IPS-NIHi7 (cell line): ENCODE measurements at regions not wholly inside any gene's neighbourhood (a gene's known extent, or its start where the extent isn't known, plus 50 kb on each side); places are given as distances from the start of the nearest gene placed in this dataset.

Experiments
- DNase-seq: peaks from one replicate; pipeline ENCODE4 v3.0.0; 2012; ENCODE audit warnings: mixed read lengths; ENCODE audit errors: extremely low spot score

- DNase-seq: peak; percentile 79
These were observed 1176.7 kb upstream of the SEL1L start for GRCh38 chr14:82710267-82710841.

GRCh38 chr14:82719617-82720016, 1186.0 kb upstream of the SEL1L start:
- DNase-seq: no peak

GRCh38 chr14:82720431-82720830, 1186.8 kb upstream of the SEL1L start:
- no peak for DNase-seq

- DNase-seq: peak; percentile 8
These were observed 1187.3 kb upstream of the SEL1L start for GRCh38 chr14:82720946-82721345.

GRCh38 chr14:82724316-82724715, 1190.7 kb upstream of the SEL1L start:
- DNase-seq: no peak

GRCh38 chr14:82725213-82725612, 1191.6 kb upstream of the SEL1L start:
- no peak for DNase-seq

GRCh38 chr14:82731526-82731925, 1197.9 kb upstream of the SEL1L start:
- DNase-seq: no peak

- DNase-seq: no peak
These were observed 1206.9 kb upstream of the SEL1L start for GRCh38 chr14:82740547-82740946.

- DNase-seq: no peak
These were observed 1221.8 kb upstream of the SEL1L start for GRCh38 chr14:82755476-82755875.

GRCh38 chr14:82755923-82756322, 1222.3 kb upstream of the SEL1L start:
- DNase-seq: no peak

GRCh38 chr14:82757776-82758175, 1224.1 kb upstream of the SEL1L start:
- no peak for DNase-seq

GRCh38 chr14:82759656-82760055, 1226.0 kb upstream of the SEL1L start:
- DNase-seq: no peak

- DNase-seq: no peak
These were observed 1232.5 kb upstream of the SEL1L start for GRCh38 chr14:82766123-82766522.

GRCh38 chr14:82766996-82767395, 1233.3 kb upstream of the SEL1L start:
- no peak for DNase-seq

- DNase-seq: no peak
These were observed 1243.3 kb upstream of the SEL1L start for GRCh38 chr14:82776958-82777357.

- no peak for DNase-seq
These were observed 1244.4 kb upstream of the SEL1L start for GRCh38 chr14:82778008-82778590.

- DNase-seq: no peak
These were observed 1244.9 kb upstream of the SEL1L start for GRCh38 chr14:82778601-82779000.

- DNase-seq: no peak
These were observed 1245.6 kb upstream of the SEL1L start for GRCh38 chr14:82779301-82779700.

GRCh38 chr14:82785756-82786482, 1252.3 kb upstream of the SEL1L start:
- DNase-seq: no peak

- DNase-seq: no peak
These were observed 1252.8 kb upstream of the SEL1L start for GRCh38 chr14:82786483-82786880.

GRCh38 chr14:82796086-82796485, 1262.4 kb upstream of the SEL1L start:
- no peak for DNase-seq

GRCh38 chr14:82798276-82798675, 1264.6 kb upstream of the SEL1L start:
- DNase-seq: no peak
